ENCODE measurements at regions not wholly inside any gene's neighbourhood (a gene's known extent, or its start where the extent isn't known, plus 50 kb on each side); places are given as distances from the start of the nearest gene placed in this dataset.

DNA sequence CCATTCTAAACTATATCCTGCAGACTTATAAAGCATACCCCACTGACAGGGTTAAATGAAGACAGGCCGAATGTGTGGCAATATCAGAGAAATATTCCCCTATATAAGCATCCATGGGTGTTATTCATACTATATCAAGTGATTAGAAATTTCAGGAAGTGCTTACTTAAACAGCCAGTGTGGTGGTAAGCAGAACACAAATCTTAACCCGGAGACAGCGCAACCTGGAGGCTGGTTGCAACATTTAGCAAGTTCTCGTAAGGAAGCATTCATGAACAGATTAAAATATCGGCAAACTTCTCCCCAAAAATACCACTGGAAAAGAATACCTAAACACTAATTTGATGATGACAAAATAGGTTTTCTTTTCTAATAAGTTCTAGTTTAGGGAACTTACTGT lies 261.2 kb downstream of the CBLL2 start:
- no peak for TF ChIP-seq CTCF (IDR thresholded peaks at IDR 0.05)
- TF ChIP-seq POLR2AphosphoS5 (IDR thresholded peaks at IDR 0.05), result no peak
- no peak for TF ChIP-seq POLR2A (IDR thresholded peaks at IDR 0.05)
- no peak for TF ChIP-seq EP300 (IDR thresholded peaks at IDR 0.05)

Data from sigmoid colon (tissue), 4 donors.